SK-N-SH treated with all-trans-retinoic acid at 6 μM for 48 hours (cell line): ENCODE measurements at regions not wholly inside any gene's neighbourhood (a gene's known extent, or its start where the extent isn't known, plus 50 kb on each side); places are given as distances from the start of the nearest gene placed in this dataset.

Experiments used
- ATAC-seq: fragments of 200-7000 bp; cut with Tn5 transposase; 3 replicates; pipeline ENCODE4 v1.9.1; 2020; ENCODE audit warnings: mild to moderate bottlenecking, moderate library complexity
- ARNTL ChIP-seq: fragments of 450-650 bp; formaldehyde crosslinking; IDR thresholded peaks from 2 replicates; pipeline ENCODE4 v1.5.0; 2020; ENCODE audit warnings: low read depth, mild to moderate bottlenecking, moderate library complexity, borderline replicate concordance
- BACH2 ChIP-seq: fragments of 250-450 bp; sonication (Bioruptor Pico); IDR thresholded peaks from 2 replicates; pipeline ENCODE4 v1.9.0; 2021; ENCODE audit warnings: mild to moderate bottlenecking, borderline replicate concordance
- CSDC2 ChIP-seq: fragments of 250-450 bp; sonication (Bioruptor Pico); IDR thresholded peaks from 2 replicates; pipeline ENCODE4 v1.5.0; 2020; ENCODE audit warnings: mild to moderate bottlenecking, moderate library complexity
- ESRRG ChIP-seq: fragments of 250-450 bp; sonication (Bioruptor Pico); IDR thresholded peaks from 2 replicates; pipeline ENCODE4 v1.6.1; 2021; ENCODE audit warnings: mild to moderate bottlenecking
- GLIS3 ChIP-seq: fragments of 250-450 bp; sonication (Bioruptor Pico); IDR thresholded peaks from 2 replicates; pipeline ENCODE4 v1.5.0; 2020; ENCODE audit warnings: mild to moderate bottlenecking, moderate library complexity
- ISL1 ChIP-seq: fragments of 250-450 bp; sonication (Bioruptor Pico); IDR thresholded peaks from 2 replicates; pipeline ENCODE4 v2.1.2; 2022; ENCODE audit warnings: mild to moderate bottlenecking, moderate library complexity
- OSR1 ChIP-seq: fragments of 250-450 bp; sonication (Bioruptor Pico); IDR thresholded peaks from 2 replicates; pipeline ENCODE4 v1.8.0; 2022; ENCODE audit warnings: moderate library complexity, mild to moderate bottlenecking, inconsistent platforms
- RARB ChIP-seq: fragments of 250-450 bp; sonication (Bioruptor Pico); IDR thresholded peaks from 2 replicates; pipeline ENCODE4 v1.8.0; 2021; ENCODE audit warnings: mild to moderate bottlenecking, moderate library complexity
- SNAI2 ChIP-seq: fragments of 250-450 bp; sonication (Bioruptor Pico); IDR thresholded peaks from 2 replicates; pipeline ENCODE4 v1.5.0; 2020; ENCODE audit warnings: mild to moderate bottlenecking, moderate library complexity
- TCF4 ChIP-seq: fragments of 250-450 bp; sonication (Bioruptor Pico); IDR thresholded peaks from 2 replicates; pipeline ENCODE4 v1.8.0; 2021; ENCODE audit warnings: mild to moderate bottlenecking, moderate library complexity, borderline replicate concordance
- TOX ChIP-seq: fragments of 250-450 bp; sonication (Bioruptor Pico); IDR thresholded peaks from 2 replicates; pipeline ENCODE4 v1.8.0; 2021; ENCODE audit warnings: mild to moderate bottlenecking, moderate library complexity, borderline replicate concordance
- ZC3H10 ChIP-seq: fragments of 250-450 bp; sonication (Bioruptor Pico); IDR thresholded peaks from 2 replicates; pipeline ENCODE4 v1.5.1; 2021; ENCODE audit warnings: mild to moderate bottlenecking, moderate library complexity
- ZFP3 ChIP-seq: fragments of 250-450 bp; sonication (Bioruptor Pico); IDR thresholded peaks from 2 replicates; pipeline ENCODE4 v1.5.0; 2020; ENCODE audit warnings: mild to moderate bottlenecking, moderate library complexity
- ZFP30 ChIP-seq: fragments of 450-650 bp; formaldehyde crosslinking; IDR thresholded peaks from 2 replicates; pipeline ENCODE4 v1.5.0; 2022; ENCODE audit warnings: mild to moderate bottlenecking, moderate library complexity
- ZNF565 ChIP-seq: fragments of 450-650 bp; formaldehyde crosslinking; conservative IDR thresholded peaks from 2 replicates; pipeline ENCODE4 v1.5.0; 2020; ENCODE audit warnings: low read depth, mild to moderate bottlenecking, moderate library complexity
- ZNF70 ChIP-seq: fragments of 450-650 bp; formaldehyde crosslinking; IDR thresholded peaks from 2 replicates; pipeline ENCODE4 v1.5.0; 2020; ENCODE audit warnings: mild to moderate bottlenecking, moderate library complexity
- ZNF8 ChIP-seq: fragments of 450-650 bp; formaldehyde crosslinking; IDR thresholded peaks from 2 replicates; pipeline ENCODE4 v1.5.0; 2020; ENCODE audit warnings: mild to moderate bottlenecking, moderate library complexity
- TF ChIP-seq, protein P1 (sequence below): fragments of 250-450 bp; sonication (Bioruptor Pico); IDR thresholded peaks from 2 replicates; pipeline ENCODE4 v1.5.0; 2020; ENCODE audit warnings: mild to moderate bottlenecking, moderate library complexity
- TF ChIP-seq, protein P2 (sequence below): fragments of 250-450 bp; sonication (Bioruptor Pico); IDR thresholded peaks from 2 replicates; pipeline ENCODE4 v1.5.1; 2021; ENCODE audit warnings: mild to moderate bottlenecking, moderate library complexity
- TF ChIP-seq, protein P3 (sequence below): fragments of 250-450 bp; sonication (Bioruptor Pico); IDR thresholded peaks from 2 replicates; pipeline ENCODE4 v1.8.0; 2021; ENCODE audit warnings: low read depth, mild to moderate bottlenecking, moderate library complexity, borderline replicate concordance
- TF ChIP-seq, protein P4 (sequence below): fragments of 250-450 bp; sonication (Bioruptor Pico); IDR thresholded peaks from 2 replicates; pipeline ENCODE4 v1.8.0; 2020; ENCODE audit warnings: mild to moderate bottlenecking, moderate library complexity, borderline replicate concordance
- TF ChIP-seq, protein P5 (sequence below): fragments of 250-450 bp; sonication (Bioruptor Pico); IDR thresholded peaks from 2 replicates; pipeline ENCODE4 v1.5.1; 2020; ENCODE audit warnings: low read depth, mild to moderate bottlenecking, moderate library complexity

DNA sequence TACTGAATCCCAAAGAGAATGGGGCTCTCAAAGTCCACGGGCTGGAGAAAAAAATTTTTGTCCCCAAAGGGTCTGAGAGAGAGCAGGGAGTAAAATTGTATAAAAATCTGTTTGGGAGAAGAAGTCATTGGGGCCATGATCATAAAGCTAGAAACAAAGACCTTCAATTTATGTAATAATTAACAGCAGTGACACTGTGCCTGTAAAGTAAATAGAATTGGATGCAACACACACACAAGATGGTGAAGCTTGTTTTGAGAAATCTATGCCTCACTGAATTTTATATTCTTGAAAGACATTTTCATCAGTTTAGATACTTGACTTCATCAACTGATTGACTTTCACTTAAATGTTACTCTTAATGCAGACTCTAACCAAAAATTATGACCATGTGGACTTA lies 600.5 kb upstream of the ADAMTS5 start:
- no peak for ATAC-seq
- TF ChIP-seq TOX (CRISPR knock-in tag) (no peak), ZFP3 (no peak), SNAI2 (CRISPR knock-in tag) (no peak), ESRRG (no peak), TCF4 (CRISPR knock-in tag) (no peak), ZNF70 (CRISPR knock-in tag) (no peak), RARB (CRISPR knock-in tag) (no peak), OSR1 (CRISPR knock-in tag) (no peak), ISL1 (CRISPR knock-in tag) (no peak), ZNF565 (CRISPR knock-in tag) (no peak)
- TF ChIP-seq, protein P1, sequence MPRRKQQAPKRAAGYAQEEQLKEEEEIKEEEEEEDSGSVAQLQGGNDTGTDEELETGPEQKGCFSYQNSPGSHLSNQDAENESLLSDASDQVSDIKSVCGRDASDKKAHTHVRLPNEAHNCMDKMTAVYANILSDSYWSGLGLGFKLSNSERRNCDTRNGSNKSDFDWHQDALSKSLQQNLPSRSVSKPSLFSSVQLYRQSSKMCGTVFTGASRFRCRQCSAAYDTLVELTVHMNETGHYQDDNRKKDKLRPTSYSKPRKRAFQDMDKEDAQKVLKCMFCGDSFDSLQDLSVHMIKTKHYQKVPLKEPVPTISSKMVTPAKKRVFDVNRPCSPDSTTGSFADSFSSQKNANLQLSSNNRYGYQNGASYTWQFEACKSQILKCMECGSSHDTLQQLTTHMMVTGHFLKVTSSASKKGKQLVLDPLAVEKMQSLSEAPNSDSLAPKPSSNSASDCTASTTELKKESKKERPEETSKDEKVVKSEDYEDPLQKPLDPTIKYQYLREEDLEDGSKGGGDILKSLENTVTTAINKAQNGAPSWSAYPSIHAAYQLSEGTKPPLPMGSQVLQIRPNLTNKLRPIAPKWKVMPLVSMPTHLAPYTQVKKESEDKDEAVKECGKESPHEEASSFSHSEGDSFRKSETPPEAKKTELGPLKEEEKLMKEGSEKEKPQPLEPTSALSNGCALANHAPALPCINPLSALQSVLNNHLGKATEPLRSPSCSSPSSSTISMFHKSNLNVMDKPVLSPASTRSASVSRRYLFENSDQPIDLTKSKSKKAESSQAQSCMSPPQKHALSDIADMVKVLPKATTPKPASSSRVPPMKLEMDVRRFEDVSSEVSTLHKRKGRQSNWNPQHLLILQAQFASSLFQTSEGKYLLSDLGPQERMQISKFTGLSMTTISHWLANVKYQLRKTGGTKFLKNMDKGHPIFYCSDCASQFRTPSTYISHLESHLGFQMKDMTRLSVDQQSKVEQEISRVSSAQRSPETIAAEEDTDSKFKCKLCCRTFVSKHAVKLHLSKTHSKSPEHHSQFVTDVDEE (CRISPR knock-in tag): no peak
- TF ChIP-seq, protein P2, sequence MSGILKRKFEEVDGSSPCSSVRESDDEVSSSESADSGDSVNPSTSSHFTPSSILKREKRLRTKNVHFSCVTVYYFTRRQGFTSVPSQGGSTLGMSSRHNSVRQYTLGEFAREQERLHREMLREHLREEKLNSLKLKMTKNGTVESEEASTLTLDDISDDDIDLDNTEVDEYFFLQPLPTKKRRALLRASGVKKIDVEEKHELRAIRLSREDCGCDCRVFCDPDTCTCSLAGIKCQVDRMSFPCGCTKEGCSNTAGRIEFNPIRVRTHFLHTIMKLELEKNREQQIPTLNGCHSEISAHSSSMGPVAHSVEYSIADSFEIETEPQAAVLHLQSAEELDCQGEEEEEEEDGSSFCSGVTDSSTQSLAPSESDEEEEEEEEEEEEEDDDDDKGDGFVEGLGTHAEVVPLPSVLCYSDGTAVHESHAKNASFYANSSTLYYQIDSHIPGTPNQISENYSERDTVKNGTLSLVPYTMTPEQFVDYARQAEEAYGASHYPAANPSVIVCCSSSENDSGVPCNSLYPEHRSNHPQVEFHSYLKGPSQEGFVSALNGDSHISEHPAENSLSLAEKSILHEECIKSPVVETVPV (CRISPR knock-in tag): no peak
- TF ChIP-seq, protein P3, sequence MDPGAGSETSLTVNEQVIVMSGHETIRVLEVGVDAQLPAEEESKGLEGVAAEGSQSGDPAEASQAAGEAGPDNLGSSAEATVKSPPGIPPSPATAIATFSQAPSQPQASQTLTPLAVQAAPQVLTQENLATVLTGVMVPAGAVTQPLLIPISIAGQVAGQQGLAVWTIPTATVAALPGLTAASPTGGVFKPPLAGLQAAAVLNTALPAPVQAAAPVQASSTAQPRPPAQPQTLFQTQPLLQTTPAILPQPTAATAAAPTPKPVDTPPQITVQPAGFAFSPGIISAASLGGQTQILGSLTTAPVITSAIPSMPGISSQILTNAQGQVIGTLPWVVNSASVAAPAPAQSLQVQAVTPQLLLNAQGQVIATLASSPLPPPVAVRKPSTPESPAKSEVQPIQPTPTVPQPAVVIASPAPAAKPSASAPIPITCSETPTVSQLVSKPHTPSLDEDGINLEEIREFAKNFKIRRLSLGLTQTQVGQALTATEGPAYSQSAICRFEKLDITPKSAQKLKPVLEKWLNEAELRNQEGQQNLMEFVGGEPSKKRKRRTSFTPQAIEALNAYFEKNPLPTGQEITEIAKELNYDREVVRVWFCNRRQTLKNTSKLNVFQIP (CRISPR knock-in tag): no peak
- TF ChIP-seq, protein P4, sequence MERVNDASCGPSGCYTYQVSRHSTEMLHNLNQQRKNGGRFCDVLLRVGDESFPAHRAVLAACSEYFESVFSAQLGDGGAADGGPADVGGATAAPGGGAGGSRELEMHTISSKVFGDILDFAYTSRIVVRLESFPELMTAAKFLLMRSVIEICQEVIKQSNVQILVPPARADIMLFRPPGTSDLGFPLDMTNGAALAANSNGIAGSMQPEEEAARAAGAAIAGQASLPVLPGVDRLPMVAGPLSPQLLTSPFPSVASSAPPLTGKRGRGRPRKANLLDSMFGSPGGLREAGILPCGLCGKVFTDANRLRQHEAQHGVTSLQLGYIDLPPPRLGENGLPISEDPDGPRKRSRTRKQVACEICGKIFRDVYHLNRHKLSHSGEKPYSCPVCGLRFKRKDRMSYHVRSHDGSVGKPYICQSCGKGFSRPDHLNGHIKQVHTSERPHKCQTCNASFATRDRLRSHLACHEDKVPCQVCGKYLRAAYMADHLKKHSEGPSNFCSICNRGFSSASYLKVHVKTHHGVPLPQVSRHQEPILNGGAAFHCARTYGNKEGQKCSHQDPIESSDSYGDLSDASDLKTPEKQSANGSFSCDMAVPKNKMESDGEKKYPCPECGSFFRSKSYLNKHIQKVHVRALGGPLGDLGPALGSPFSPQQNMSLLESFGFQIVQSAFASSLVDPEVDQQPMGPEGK (CRISPR knock-in tag): no peak

DNA sequence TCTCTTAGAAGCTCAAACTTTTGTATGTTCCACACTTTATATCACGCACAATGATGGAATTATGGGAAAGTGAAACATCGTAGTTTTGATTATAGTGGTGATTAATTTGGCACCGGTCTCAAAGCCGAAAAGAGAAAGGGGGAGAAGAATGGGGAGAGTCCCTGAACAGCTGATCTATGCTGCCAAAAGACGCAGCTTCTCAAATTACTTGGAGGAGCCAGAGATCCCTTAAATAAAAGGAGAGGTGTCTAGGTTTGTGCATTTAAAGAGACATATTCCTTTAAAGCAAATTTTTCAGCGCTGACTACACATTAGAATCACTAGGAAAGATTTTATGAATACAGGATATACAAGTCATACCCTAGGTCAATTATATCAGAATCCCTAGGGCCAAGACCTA lies 599.6 kb upstream of the ADAMTS5 start:
- no peak for ATAC-seq
- no peak for TF ChIP-seq ARNTL (CRISPR knock-in tag)
- no peak for TF ChIP-seq SNAI2 (CRISPR knock-in tag)
- no peak for TF ChIP-seq ESRRG
- no peak for TF ChIP-seq BACH2 (CRISPR knock-in tag)

DNA sequence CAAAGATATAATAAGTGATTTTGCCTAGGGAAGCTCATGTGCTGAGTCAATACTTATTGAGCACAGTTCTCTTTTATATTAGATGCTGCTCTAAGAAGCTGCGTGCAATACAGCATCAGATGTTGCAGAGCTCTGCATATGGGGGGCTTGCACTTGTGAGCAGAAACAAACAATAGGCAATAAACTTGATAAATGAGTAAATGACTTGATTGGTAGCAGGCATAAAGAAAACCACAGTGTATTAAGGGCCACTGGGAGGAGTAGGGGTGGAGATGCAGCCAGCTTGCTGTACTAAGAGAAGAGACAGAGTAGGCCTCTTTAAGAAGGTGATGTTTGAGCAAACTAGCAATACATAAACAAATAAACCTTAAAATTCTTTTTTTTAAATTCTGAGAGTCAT lies 598.5 kb upstream of the ADAMTS5 start:
- ATAC-seq: no peak
- no peak for TF ChIP-seq RARB (CRISPR knock-in tag)
- TF ChIP-seq ARNTL (CRISPR knock-in tag): no peak
- TF ChIP-seq, protein P1 (CRISPR knock-in tag): no peak
- TF ChIP-seq ESRRG: no peak
- TF ChIP-seq SNAI2 (CRISPR knock-in tag): no peak
- no peak for TF ChIP-seq ISL1 (CRISPR knock-in tag)
- TF ChIP-seq, protein P4 (CRISPR knock-in tag): no peak
- no peak for TF ChIP-seq ZNF70 (CRISPR knock-in tag)
- TF ChIP-seq, protein P5, sequence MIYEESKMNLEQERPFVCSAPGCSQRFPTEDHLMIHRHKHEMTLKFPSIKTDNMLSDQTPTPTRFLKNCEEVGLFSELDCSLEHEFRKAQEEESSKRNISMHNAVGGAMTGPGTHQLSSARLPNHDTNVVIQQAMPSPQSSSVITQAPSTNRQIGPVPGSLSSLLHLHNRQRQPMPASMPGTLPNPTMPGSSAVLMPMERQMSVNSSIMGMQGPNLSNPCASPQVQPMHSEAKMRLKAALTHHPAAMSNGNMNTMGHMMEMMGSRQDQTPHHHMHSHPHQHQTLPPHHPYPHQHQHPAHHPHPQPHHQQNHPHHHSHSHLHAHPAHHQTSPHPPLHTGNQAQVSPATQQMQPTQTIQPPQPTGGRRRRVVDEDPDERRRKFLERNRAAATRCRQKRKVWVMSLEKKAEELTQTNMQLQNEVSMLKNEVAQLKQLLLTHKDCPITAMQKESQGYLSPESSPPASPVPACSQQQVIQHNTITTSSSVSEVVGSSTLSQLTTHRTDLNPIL (CRISPR knock-in tag): no peak
- TF ChIP-seq OSR1 (CRISPR knock-in tag): no peak
- no peak for TF ChIP-seq GLIS3
- no peak for TF ChIP-seq CSDC2 (CRISPR knock-in tag)
- TF ChIP-seq ZNF8 (CRISPR knock-in tag): no peak
- TF ChIP-seq, protein P2 (CRISPR knock-in tag): no peak
- no peak for TF ChIP-seq TCF4 (CRISPR knock-in tag)
- TF ChIP-seq ZC3H10 (CRISPR knock-in tag): no peak
- TF ChIP-seq TOX (CRISPR knock-in tag): no peak
- TF ChIP-seq ZFP30 (CRISPR knock-in tag): no peak
